KBM-7 (cell line): ENCODE measurements at regions not wholly inside any gene's neighbourhood (a gene's known extent, or its start where the extent isn't known, plus 50 kb on each side); places are given as distances from the start of the nearest gene placed in this dataset.
A peak's percentile ranks its signal among the peaks of the same experiment; 100 is the strongest.

Experiments used
- DNase-seq: peaks from one replicate; pipeline ENCODE4 v3.0.0-alpha.2; 2015
- in situ Hi-C: fragments of 300-500 bp; cut with MboI; formaldehyde crosslinking; loops from 2 replicates; pipeline ENCODE4 v1.14.3; 2020; ENCODE audit warnings: low sequenced_read_pairs, low pct_unique_long_range_greater_than_20kb, mixed read lengths

DNA sequence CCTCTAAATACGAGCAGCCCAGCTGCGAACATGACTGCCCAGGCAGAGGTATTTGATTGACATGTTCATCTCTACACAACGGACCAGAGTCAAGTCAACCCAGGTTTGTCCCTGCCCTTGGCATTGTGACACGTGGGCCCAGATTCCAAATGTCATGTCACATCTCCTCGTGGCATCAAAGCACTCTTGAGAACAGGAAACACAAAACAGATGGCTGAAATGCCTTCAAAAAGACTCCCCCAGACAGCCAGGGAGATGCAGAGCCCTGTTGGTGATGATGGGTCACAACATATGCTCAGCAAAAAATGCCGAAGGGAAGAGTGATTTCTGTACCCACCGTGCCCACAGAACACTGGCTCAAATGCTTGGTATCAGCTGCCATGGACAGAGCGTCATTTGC lies 337.8 kb upstream of the DAB1 start:
- in situ Hi-C loops, result no loop called here
- DNase-seq, result no peak

GRCh38 chr1:57752843-57753242 lies 329.0 kb upstream of the DAB1 start:
- in situ Hi-C loops, result no loop called here

DNA sequence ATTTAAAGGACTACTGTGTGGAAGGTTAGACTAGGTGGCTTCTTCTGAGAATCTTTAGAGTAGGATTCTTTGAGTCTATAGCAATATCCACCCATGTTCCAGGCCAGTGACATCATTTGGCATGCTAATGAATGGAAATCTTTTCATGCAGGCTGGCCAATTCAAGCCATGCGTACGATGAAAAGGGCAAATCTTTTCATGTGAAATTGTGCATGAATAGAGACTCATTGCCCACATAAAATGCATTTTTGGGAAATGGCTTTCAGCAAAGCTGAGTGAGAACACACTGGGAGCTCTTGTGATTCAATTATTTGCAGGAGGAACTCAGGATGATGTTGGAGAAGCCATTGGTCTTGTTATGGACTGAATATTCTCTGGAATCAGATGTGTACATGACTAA lies 324.9 kb upstream of the DAB1 start:
- in situ Hi-C loops, result no loop called here

More at GRCh38 chr1:57752843-57753242, 329.0 kb upstream of the DAB1 start:
- no peak for DNase-seq

GRCh38 chr1:57747818-57748217 lies 324.0 kb upstream of the DAB1 start:
- DNase-seq, result no peak
- in situ Hi-C loops, result no loop called here

More for the DNA sequence above, 324.9 kb upstream of the DAB1 start:
- DNase-seq, result no peak

DNA sequence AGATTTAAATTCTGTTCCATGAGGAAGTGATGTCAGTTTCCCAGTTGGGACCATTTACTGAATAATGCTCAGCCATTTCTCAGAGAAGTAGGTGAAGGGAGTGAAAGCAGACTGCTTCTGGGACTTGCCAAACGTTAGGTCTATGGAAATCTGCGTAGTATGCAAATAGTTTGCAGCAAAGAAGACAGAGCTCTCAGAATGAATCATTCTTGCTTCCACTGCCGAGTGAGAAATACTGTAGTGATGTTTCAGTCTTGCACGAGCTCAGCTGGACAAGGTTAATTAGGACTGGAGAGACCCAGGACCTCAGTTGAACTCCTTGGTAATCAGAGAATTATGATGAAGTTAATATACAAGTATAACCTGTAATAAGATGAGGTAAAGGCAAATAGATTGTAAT lies 317.7 kb upstream of the DAB1 start:
- DNase-seq, result no peak
- in situ Hi-C loops, result no loop called here

GRCh38 chr1:57736940-57737339 lies 313.1 kb upstream of the DAB1 start:
- in situ Hi-C loops, result no loop called here
- peak; percentile 30 for DNase-seq

GRCh38 chr1:57729181-57729580 lies 305.3 kb upstream of the DAB1 start:
- in situ Hi-C loops, result no loop called here
- DNase-seq, result no peak

- no peak for DNase-seq
- in situ Hi-C loops, result no loop called here
Observed at GRCh38 chr1:57727121-57727520, 303.3 kb upstream of the DAB1 start.

- in situ Hi-C loops, result no loop called here
- no peak for DNase-seq
Observed at GRCh38 chr1:57725318-57725717, 301.5 kb upstream of the DAB1 start.

DNA sequence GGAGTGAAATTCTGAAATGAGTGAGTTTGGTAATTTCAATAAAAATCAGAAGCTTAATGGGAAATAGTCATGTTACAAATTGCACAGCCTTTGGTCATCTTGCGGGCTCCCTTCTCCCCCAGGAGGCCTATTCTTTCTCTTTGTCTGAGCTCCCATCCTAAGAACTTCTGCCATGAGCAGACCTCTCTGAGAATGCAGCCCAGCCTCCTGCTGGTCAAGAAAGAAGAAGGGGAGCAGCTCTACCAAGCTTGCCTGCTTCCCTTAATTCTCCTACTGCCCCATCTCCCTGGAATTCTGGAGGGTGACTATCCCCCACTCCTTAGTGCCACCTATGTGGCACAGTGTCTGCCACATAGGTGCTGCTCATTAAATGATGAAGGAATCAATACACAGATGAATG lies 300.7 kb upstream of the DAB1 start:
- in situ Hi-C loops, result no loop called here
- DNase-seq, result no peak

DNA sequence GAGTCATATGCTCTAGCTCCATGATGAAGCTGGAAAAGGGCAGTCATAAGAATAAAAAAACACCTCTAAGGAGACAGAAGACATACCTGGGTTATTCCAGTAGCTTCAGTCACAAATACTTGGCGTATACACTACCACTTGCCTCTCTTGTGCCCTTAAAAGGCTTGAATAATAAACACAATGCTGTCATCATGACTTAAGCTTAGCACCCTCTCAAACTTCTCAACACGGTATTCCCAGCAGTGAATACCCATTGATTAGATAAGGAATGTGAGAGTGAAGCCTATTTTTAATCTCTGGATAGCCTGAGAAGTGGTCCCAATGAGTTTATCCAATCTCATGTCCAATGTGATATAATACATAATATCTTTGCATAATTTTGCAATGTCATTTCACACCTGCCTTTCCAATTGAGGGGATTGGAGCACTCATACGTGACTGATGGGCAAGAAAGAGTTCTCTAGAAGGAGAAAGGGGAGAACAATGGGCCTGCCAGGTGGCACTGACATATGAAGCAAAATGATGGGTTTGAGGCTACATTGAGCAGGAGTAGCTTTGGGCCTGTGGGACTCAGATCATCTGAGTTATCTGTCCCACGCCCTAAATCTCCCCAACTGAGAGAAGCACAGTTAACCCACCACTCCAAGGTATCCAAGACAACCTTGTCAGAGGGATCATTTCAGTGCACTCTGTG lies 298.6 kb upstream of the DAB1 start:
- in situ Hi-C loops, result no loop called here
- DNase-seq, result no peak

GRCh38 chr1:57721001-57721400 lies 297.1 kb upstream of the DAB1 start:
- in situ Hi-C loops, result no loop called here
- DNase-seq, result no peak

DNA sequence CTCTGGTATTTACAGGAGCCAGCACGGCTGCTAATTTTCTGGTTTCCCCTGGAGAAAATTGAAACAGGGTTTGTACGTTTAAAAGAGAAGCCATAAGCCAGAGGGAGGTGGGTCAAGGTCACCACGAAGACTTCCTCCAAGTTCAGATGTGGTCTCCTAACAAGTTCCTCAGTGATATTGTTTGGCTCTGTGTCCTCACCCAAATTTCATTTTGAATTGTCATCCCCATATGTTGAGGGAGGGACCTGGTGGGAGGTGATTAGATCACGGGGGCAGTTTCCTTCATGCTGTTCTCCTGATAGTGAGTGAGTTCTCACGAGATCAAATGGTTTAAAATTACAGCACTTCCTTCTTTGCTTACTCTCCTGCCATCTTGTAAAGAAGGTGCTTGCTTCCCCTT lies 295.4 kb upstream of the DAB1 start:
- in situ Hi-C loops, result no loop called here
- peak; percentile 20 for DNase-seq

DNA sequence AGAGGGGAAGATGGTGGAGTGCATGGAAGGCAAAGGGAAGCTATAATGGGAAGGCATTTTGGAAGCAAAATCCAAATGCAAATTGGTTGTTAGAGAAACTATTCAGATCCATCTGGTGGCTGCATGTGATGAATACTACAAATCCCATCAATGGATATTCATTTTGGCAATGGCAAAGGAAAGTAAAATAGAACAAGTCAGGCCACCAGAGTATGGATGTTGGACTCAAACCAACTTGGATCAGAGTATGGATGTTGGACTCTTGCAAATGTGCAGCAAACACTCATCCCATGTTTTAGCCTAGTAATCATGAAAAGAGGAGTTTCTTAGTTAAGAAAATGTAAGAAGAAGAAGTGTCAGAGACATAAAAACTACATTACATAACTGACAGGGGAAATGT lies 289.6 kb upstream of the DAB1 start:
- no peak for DNase-seq
- in situ Hi-C loops, result no loop called here

DNA sequence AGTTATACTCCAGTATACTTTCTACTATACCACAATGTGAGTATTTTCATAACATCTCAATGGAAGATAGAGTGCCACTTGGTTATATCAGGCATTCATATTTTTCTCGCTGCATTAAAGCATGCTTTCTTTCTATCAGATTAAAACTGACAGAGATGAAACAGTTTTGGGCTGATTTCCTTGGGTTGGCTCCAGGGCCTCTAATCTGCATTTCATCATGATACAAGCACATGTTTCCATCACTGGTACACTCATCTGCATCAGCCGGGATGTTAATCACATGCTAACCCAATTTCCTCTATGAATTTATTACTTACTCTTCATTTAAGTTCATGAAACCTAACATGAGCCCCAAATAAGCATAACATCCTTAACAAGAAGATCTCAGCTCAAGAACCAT lies 289.0 kb upstream of the DAB1 start:
- in situ Hi-C loops, result no loop called here

GRCh38 chr1:57711326-57711725 lies 287.5 kb upstream of the DAB1 start:
- DNase-seq, result no peak
- in situ Hi-C loops, result no loop called here

More for the DNA sequence above, 289.0 kb upstream of the DAB1 start:
- DNase-seq, result no peak

GRCh38 chr1:57707631-57708030 lies 283.8 kb upstream of the DAB1 start:
- in situ Hi-C loops, result no loop called here

DNA sequence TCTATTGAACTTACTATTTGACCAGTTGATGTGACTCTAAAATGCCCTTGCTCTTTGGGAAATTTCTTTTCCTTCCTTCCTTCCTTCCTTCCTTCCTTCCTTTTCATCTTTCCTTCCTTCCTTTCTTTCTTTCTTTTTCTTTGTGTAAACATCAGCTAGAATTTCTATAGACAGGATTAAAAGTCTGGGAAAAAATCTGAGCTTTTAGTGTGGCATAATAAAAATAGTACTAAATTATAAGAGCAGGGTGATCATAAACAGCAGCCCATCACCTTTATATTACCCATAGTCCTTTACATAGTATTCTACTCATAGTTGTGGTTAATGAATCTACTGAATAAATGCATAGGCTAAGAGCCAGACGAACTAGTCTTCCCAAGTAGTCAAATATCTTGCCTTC lies 281.0 kb upstream of the DAB1 start:
- no peak for DNase-seq
- in situ Hi-C loops, result no loop called here

More at GRCh38 chr1:57707631-57708030, 283.8 kb upstream of the DAB1 start:
- DNase-seq, result no peak

DNA sequence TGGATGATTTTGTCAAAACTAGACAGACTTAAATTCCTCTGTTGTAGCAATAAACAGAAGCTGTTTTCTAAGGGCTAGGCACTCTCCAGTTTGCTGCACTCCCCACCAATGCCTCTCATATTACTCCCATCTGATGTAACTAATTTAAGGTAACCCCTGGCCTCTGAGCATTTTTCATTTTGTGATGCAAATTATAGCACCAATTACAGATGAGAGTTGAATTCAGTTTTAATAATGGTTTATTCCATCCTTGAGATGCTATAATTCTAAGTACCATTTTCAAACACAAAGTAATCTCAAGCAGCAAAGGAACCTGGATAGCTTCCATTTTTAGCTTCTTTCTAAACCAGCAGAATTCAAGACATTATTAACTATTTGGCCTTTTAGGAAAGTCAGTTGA lies 280.4 kb upstream of the DAB1 start:
- no peak for DNase-seq
- in situ Hi-C loops, result no loop called here

- no peak for DNase-seq
- in situ Hi-C loops, result no loop called here
Observed at GRCh38 chr1:57696904-57697303, 273.0 kb upstream of the DAB1 start.

- in situ Hi-C loops, result no loop called here
- DNase-seq, result no peak
Observed at GRCh38 chr1:57696043-57696442, 272.2 kb upstream of the DAB1 start.
